K562 (cell line): ENCODE measurements at regions not wholly inside any gene's neighbourhood (a gene's known extent, or its start where the extent isn't known, plus 50 kb on each side); places are given as distances from the start of the nearest gene placed in this dataset.

Source experiments
- ATAC-seq: fragments of 200-7000 bp; cut with Tn5 transposase; 3 replicates; pipeline ENCODE4 v1.9.1; 2020; ENCODE audit warnings: moderate library complexity
- BruUV-seq: library from RNA; stranded (reverse); fragments of 400-500 nt; replicated peaks from 2 replicates; lab custom pipeline; 2021; lab: Mats Ljungman, UMichigan
- CTCF ChIA-PET: fragments of 300-600 bp; formaldehyde crosslinking; extraction: SDS; loops from one replicate; lab custom pipeline; 2021; ENCODE audit warnings: low intra/inter-chr PET ratio; lab: Yijun Ruan, JAX
- POLR2A ChIA-PET: fragments of 300-600, 350-650 bp; sonication (Branson Sonifier 250); formaldehyde crosslinking; extraction: SDS; loops from one replicate; lab custom pipeline; 2021; ENCODE audit warnings: antibody characterized with exemption, inconsistent platforms; lab: Yijun Ruan, JAX
- DNase-seq, 4 experiments: peaks; one replicate each; pipeline versions ENCODE4 v3.0.0 to v3.0.0-alpha.2; 2011 to 2018; ENCODE audit warnings: low spot score in 3 of 4, mixed read lengths in 3 of 4; ENCODE audit errors: extremely low read depth in 1 of 4
- FAIRE-seq: peaks from 2 replicates; lab custom pipeline; 2011; peaks lifted over from hg19 to GRCh38; lab: Jason Lieb, UNC
- H2AFZ ChIP-seq: 2 replicates; pipeline ENCODE4 v1.6.0; 2011; ENCODE audit warnings: low read depth, low read length, control low read depth, inconsistent platforms
- H3K27ac ChIP-seq: fragments of 200-600 bp; 3 replicates; pipeline ENCODE4 v1.8.0; 2011; ENCODE audit warnings: low read depth, mild to moderate bottlenecking, control low read depth, inconsistent platforms, low read length, moderate library complexity, mixed read lengths; ENCODE audit errors: extremely low read depth
- H3K27me3 ChIP-seq, 2 experiments: fragments of 300-600 bp in 1 of 2; 2 replicates in 1 of 2; 3 replicates in 1 of 2; pipeline versions ENCODE4 v1.6.0 to v1.8.0; 2011; ENCODE audit warnings: inconsistent platforms in 2 of 2, low read length in 2 of 2, mild to moderate bottlenecking in 1 of 2, mixed read lengths in 1 of 2, moderate library complexity in 1 of 2; ENCODE audit not compliant: control insufficient read depth in 2 of 2, insufficient read depth in 2 of 2
- H3K36me3 ChIP-seq: fragments of 300-600 bp; 3 replicates; pipeline ENCODE4 v1.8.0; 2011; ENCODE audit warnings: mild to moderate bottlenecking, low read length, inconsistent platforms; ENCODE audit not compliant: control insufficient read depth, insufficient read depth
- H3K4me1 ChIP-seq, 2 experiments: fragments of 200-600 bp in 1 of 2; replicated peaks in 1 of 2; 2 replicates in 1 of 2; 3 replicates in 1 of 2; pipeline versions ENCODE4 v1.5.1 to v1.8.0; 2011; ENCODE audit warnings: inconsistent platforms in 2 of 2, low read length in 2 of 2, mild to moderate bottlenecking in 1 of 2, mixed read lengths in 1 of 2, moderate library complexity in 1 of 2; ENCODE audit not compliant: control insufficient read depth in 2 of 2, insufficient read depth in 2 of 2
- H3K4me2 ChIP-seq: 2 replicates; pipeline ENCODE4 v1.6.1; 2011; ENCODE audit warnings: low read length, control low read depth, inconsistent platforms, mixed read lengths; ENCODE audit not compliant: insufficient read depth
- H3K4me3 ChIP-seq: fragments of 200-600 bp; sonication (generic), shearing (Covaris generic); 2 replicates; pipeline ENCODE4 v1.5.1; 2016; ENCODE audit warnings: control low read depth, inconsistent platforms
- H3K79me2 ChIP-seq: fragments of 200-600 bp; 3 replicates; pipeline ENCODE4 v1.8.0; 2011; ENCODE audit warnings: low read length, inconsistent platforms; ENCODE audit not compliant: control insufficient read depth, insufficient read depth
- H3K9ac ChIP-seq, 2 experiments: 2 replicates each; pipeline versions ENCODE4 v1.6.0 to v1.6.1; 2011; ENCODE audit warnings: low read depth in 2 of 2, low read length in 2 of 2, control low read depth in 1 of 2, inconsistent platforms in 1 of 2, mild to moderate bottlenecking in 1 of 2, mixed read lengths in 1 of 2; ENCODE audit not compliant: insufficient read depth in 1 of 2
- H3K9me1 ChIP-seq: one replicate; pipeline ENCODE4 v1.6.0; 2011; ENCODE audit warnings: inconsistent platforms, mild to moderate bottlenecking, low read length, moderate library complexity; ENCODE audit not compliant: control insufficient read depth, insufficient read depth
- H3K9me3 ChIP-seq: replicated peaks from 2 replicates; pipeline ENCODE4 v1.5.1; 2011; ENCODE audit warnings: low read depth, low read length, inconsistent platforms; ENCODE audit not compliant: control insufficient read depth, insufficient read depth
- H4K20me1 ChIP-seq: replicated peaks from 2 replicates; pipeline ENCODE4 v1.6.1; 2011; ENCODE audit warnings: low read length, inconsistent platforms, mixed read lengths; ENCODE audit not compliant: control insufficient read depth, insufficient read depth
- FOXA3 ChIP-seq, 2 experiments: fragments of 450-650 bp in 1 of 2; sonication (generic) in 1 of 2; formaldehyde crosslinking; IDR thresholded peaks in 1 of 2; conservative IDR thresholded peaks in 1 of 2; 2 replicates each; pipeline versions ENCODE4 v1.4.0 to v1.8.0; 2020 to 2022; ENCODE audit warnings: mild to moderate bottlenecking in 2 of 2, missing genetic modification reagents in 1 of 2
- FOXJ3 ChIP-seq: sonication (generic); formaldehyde crosslinking; IDR thresholded peaks from 2 replicates; pipeline ENCODE4 v1.4.0; 2020; ENCODE audit warnings: mild to moderate bottlenecking, missing genetic modification reagents
- HNRNPUL1 ChIP-seq: fragments of 200-400 bp; formaldehyde crosslinking; IDR thresholded peaks from 2 replicates; pipeline ENCODE4 v1.6.1; 2017; ENCODE audit warnings: low read length
- NR1H2 ChIP-seq: sonication (generic); formaldehyde crosslinking; IDR thresholded peaks from 2 replicates; pipeline ENCODE4 v1.4.0; 2020; ENCODE audit warnings: mild to moderate bottlenecking, missing genetic modification reagents
- RFX5 ChIP-seq: IDR thresholded peaks from 2 replicates; pipeline ENCODE4 v1.6.1; 2011; ENCODE audit warnings: low read depth, mild to moderate bottlenecking, improper control_type of control experiment, low read length
- SPI1 ChIP-seq: IDR thresholded peaks from 2 replicates; pipeline ENCODE4 v1.6.1; 2011; ENCODE audit warnings: low read depth, low read length, control low read depth, borderline replicate concordance
- SRSF7 ChIP-seq: fragments of 200-400 bp; formaldehyde crosslinking; optimal IDR thresholded peaks from 2 replicates; pipeline ENCODE3; 2017; ENCODE audit warnings: mild to moderate bottlenecking, low read depth, low read length
- WGBS: fragments of 100-300 bp; shearing (Covaris generic); methylation state at CpG from one replicate; pipeline ENCODE4 v1.1.6; 2016; ENCODE audit warnings: low coverage, mixed read lengths; ENCODE audit not compliant: insufficient coverage; ENCODE audit errors: missing lambda C conversion rate; 5-methylcytosine and 5-hydroxymethylcytosine counted together
- in situ Hi-C: fragments of 300-500 bp; cut with MboI; formaldehyde crosslinking; loops from 4 replicates; pipeline ENCODE4 v1.15.0; 2018; ENCODE audit warnings: inconsistent platforms, mixed read lengths
- intact Hi-C: fragments of 100-400 bp; cut with micrococcal nuclease; formaldehyde crosslinking; loops from 2 replicates; pipeline ENCODE4 v1.14.2; 2022
- TF ChIP-seq, protein P1 (sequence below): sonication (generic); formaldehyde crosslinking; IDR thresholded peaks from 2 replicates; pipeline ENCODE4 v1.8.1; 2023; ENCODE audit warnings: missing genetic modification reagents, mild to moderate bottlenecking, borderline replicate concordance
- TF ChIP-seq, protein P2 (sequence below): fragments of 250-450 bp; sonication (Bioruptor Pico); IDR thresholded peaks from 2 replicates; pipeline ENCODE4 v1.6.1; 2021; ENCODE audit warnings: mild to moderate bottlenecking
- TF ChIP-seq, protein P3 (sequence below): IDR thresholded peaks from 2 replicates; pipeline ENCODE4 v1.6.1; 2011; ENCODE audit warnings: borderline replicate concordance, low read depth, mild to moderate bottlenecking, moderate library complexity, low read length; ENCODE audit not compliant: insufficient read depth, poor library complexity, severe bottlenecking
- TF ChIP-seq, protein P4 (sequence below), 2 experiments: fragments of 200-800 bp in 1 of 2; sonication (Bioruptor generic) in 1 of 2; sonication (generic) in 1 of 2; formaldehyde crosslinking in 1 of 2; IDR thresholded peaks in 1 of 2; conservative IDR thresholded peaks in 1 of 2; 2 replicates each; pipeline versions ENCODE4 v1.5.0 to v1.6.1; 2016 to 2020; ENCODE audit warnings: missing compliant biosample characterization in 1 of 2, missing genetic modification characterization in 1 of 2, missing genetic modification reagents in 1 of 2

DNA sequence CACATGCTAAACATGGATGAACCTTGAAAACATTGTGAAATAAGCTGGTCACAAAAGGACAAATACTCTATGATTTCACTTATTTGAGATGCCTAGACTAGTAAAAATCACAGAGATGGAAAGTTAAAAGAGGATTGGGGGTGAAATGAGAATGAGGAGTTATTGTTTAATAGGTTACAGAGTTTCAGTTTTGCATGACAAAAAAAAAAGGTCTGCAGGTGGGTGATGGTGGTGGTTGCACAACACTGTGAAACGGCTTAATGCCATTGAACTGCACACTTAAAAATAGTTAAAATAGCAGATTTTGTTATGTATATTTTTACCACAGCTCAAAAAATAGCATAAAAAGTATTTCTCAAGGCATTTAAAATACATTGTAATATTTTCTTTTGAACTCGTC, 151.9 kb upstream of the NRXN3 start:
- no peaks in the 10 kb centered on the region for H4K20me1 ChIP-seq
- FAIRE-seq (no peak), DNase-seq (no peak), ATAC-seq (no peak)
- no peaks in the 10 kb centered on the region for H3K9me3 ChIP-seq
- H3K4me2 ChIP-seq = no peak overlapping the region
- H3K27me3 ChIP-seq = no peaks in the 10 kb centered on the region
- H3K9me1 ChIP-seq = no peaks in the 10 kb centered on the region
- H2AFZ ChIP-seq = no peak overlapping the region
- H3K36me3 ChIP-seq = no peaks in the 10 kb centered on the region
- intact Hi-C loops = no loop called here
- 0% methylated on average over 2 of the region's 2 CpGs for WGBS
- in situ Hi-C loops = loop anchor here (25.0 kb wide), 1 partner anchor 569 kb away; no protein-coding TSS in a partner anchor
- no peak overlapping the region for H3K9ac ChIP-seq
- ChIA-PET POLR2A (no interaction called here), CTCF (no interaction called here)
- H3K4me3 ChIP-seq = no peak overlapping the region
- no peaks in the 10 kb centered on the region for H3K79me2 ChIP-seq
- H3K4me1 ChIP-seq = peaks cover 0 to 4% of the 10 kb centered on the region in 2 experiments; a peak in 1 of 5 replicates
- BruUV-seq = no TSS peak
- H3K27ac ChIP-seq = no peak overlapping the region
- TF ChIP-seq, protein P1, sequence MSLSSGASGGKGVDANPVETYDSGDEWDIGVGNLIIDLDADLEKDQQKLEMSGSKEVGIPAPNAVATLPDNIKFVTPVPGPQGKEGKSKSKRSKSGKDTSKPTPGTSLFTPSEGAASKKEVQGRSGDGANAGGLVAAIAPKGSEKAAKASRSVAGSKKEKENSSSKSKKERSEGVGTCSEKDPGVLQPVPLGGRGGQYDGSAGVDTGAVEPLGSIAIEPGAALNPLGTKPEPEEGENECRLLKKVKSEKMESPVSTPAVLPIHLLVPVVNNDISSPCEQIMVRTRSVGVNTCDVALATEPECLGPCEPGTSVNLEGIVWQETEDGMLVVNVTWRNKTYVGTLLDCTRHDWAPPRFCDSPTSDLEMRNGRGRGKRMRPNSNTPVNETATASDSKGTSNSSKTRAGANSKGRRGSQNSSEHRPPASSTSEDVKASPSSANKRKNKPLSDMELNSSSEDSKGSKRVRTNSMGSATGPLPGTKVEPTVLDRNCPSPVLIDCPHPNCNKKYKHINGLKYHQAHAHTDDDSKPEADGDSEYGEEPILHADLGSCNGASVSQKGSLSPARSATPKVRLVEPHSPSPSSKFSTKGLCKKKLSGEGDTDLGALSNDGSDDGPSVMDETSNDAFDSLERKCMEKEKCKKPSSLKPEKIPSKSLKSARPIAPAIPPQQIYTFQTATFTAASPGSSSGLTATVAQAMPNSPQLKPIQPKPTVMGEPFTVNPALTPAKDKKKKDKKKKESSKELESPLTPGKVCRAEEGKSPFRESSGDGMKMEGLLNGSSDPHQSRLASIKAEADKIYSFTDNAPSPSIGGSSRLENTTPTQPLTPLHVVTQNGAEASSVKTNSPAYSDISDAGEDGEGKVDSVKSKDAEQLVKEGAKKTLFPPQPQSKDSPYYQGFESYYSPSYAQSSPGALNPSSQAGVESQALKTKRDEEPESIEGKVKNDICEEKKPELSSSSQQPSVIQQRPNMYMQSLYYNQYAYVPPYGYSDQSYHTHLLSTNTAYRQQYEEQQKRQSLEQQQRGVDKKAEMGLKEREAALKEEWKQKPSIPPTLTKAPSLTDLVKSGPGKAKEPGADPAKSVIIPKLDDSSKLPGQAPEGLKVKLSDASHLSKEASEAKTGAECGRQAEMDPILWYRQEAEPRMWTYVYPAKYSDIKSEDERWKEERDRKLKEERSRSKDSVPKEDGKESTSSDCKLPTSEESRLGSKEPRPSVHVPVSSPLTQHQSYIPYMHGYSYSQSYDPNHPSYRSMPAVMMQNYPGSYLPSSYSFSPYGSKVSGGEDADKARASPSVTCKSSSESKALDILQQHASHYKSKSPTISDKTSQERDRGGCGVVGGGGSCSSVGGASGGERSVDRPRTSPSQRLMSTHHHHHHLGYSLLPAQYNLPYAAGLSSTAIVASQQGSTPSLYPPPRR (CRISPR knock-in tag) = no peak
- TF ChIP-seq NR1H2 (CRISPR knock-in tag) (no peak), RFX5 (no peak), SRSF7 (no peak), SPI1 (no peak), FOXA3 (CRISPR knock-in tag; conservative IDR thresholded peaks at IDR 0.05 in 1 of 2, IDR thresholded peaks at IDR 0.05 in 1 of 2) (no peak), FOXJ3 (CRISPR knock-in tag) (no peak), HNRNPUL1 (no peak)
- TF ChIP-seq, protein P2, sequence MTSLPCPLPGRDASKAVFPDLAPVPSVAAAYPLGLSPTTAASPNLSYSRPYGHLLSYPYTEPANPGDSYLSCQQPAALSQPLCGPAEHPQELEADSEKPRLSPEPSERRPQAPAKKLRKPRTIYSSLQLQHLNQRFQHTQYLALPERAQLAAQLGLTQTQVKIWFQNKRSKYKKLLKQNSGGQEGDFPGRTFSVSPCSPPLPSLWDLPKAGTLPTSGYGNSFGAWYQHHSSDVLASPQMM (CRISPR knock-in tag) = no peak
- TF ChIP-seq, protein P3, sequence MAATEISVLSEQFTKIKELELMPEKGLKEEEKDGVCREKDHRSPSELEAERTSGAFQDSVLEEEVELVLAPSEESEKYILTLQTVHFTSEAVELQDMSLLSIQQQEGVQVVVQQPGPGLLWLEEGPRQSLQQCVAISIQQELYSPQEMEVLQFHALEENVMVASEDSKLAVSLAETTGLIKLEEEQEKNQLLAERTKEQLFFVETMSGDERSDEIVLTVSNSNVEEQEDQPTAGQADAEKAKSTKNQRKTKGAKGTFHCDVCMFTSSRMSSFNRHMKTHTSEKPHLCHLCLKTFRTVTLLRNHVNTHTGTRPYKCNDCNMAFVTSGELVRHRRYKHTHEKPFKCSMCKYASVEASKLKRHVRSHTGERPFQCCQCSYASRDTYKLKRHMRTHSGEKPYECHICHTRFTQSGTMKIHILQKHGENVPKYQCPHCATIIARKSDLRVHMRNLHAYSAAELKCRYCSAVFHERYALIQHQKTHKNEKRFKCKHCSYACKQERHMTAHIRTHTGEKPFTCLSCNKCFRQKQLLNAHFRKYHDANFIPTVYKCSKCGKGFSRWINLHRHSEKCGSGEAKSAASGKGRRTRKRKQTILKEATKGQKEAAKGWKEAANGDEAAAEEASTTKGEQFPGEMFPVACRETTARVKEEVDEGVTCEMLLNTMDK = no peak
- TF ChIP-seq, protein P4, sequence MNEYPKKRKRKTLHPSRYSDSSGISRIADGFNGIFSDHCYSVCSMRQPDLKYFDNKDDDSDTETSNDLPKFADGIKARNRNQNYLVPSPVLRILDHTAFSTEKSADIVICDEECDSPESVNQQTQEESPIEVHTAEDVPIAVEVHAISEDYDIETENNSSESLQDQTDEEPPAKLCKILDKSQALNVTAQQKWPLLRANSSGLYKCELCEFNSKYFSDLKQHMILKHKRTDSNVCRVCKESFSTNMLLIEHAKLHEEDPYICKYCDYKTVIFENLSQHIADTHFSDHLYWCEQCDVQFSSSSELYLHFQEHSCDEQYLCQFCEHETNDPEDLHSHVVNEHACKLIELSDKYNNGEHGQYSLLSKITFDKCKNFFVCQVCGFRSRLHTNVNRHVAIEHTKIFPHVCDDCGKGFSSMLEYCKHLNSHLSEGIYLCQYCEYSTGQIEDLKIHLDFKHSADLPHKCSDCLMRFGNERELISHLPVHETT (CRISPR knock-in tag; conservative IDR thresholded peaks at IDR 0.05 in 1 of 2, IDR thresholded peaks at IDR 0.05 in 1 of 2) = no peak
